Neural progenitor cell (in vitro differentiated cells): ENCODE measurements at regions not wholly inside any gene's neighbourhood (a gene's known extent, or its start where the extent isn't known, plus 50 kb on each side); places are given as distances from the start of the nearest gene placed in this dataset.

ENCODE experiments used
- CTCF ChIP-seq: fragments of 200-600 bp; sonication (generic); IDR thresholded peaks from 2 replicates; pipeline ENCODE4 v1.5.1; 2017; ENCODE audit warnings: antibody characterized with exemption, mild to moderate bottlenecking
- EZH2 ChIP-seq: fragments of 200-600 bp; sonication (generic); IDR thresholded peaks from 2 replicates; pipeline ENCODE4 v1.6.1; 2017; ENCODE audit warnings: antibody characterized with exemption, mild to moderate bottlenecking, moderate library complexity

DNA sequence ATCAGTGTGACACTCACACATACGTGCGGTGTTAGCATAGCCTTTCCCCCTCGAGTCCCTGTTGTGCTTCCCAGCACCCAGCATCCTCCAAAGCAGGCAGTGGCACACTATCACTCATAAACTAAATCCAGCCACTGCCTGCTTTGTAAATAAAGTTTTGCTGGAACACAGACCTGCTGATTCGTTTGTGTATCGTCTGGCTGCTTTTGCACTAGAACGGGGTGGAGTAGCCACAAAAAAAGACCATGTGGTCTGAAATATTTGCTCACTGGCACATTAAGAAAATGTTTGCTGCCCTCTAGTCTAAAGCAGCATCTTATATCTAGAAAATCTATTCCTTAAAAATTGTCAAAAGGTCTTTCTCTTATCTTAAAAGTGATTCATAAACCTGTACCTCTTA, 341.2 kb upstream of the ZFHX3 start:
- TF ChIP-seq CTCF (no peak), EZH2 (no peak)
